Esophagus muscularis mucosa (tissue), 4 donors: ENCODE measurements at regions not wholly inside any gene's neighbourhood (a gene's known extent, or its start where the extent isn't known, plus 50 kb on each side); places are given as distances from the start of the nearest gene placed in this dataset.

Experiments used
- CTCF ChIP-seq, 3 experiments: fragments of 200-600 bp in 2 of 3; fragments of 450-650 bp in 1 of 3; sonication (generic) in 2 of 3; IDR thresholded peaks; one replicate each; pipeline ENCODE4 v1.5.1; 2017 to 2019; ENCODE audit warnings: antibody characterized with exemption in 3 of 3, mild to moderate bottlenecking in 2 of 3, moderate library complexity in 1 of 3
- EP300 ChIP-seq: sonication (generic); formaldehyde crosslinking; IDR thresholded peaks from one replicate; pipeline ENCODE4 v1.6.1; 2017; ENCODE audit warnings: antibody characterized with exemption
- POLR2A ChIP-seq: fragments of 450-650 bp; IDR thresholded peaks from one replicate; pipeline ENCODE4 v1.6.1; 2017; ENCODE audit warnings: antibody characterized with exemption, moderate library complexity, mild to moderate bottlenecking, low read depth
- POLR2AphosphoS5 ChIP-seq, 2 donors: sonication (generic); formaldehyde crosslinking; IDR thresholded peaks; one replicate each; pipeline ENCODE4 v1.6.1; 2017; ENCODE audit warnings: antibody characterized with exemption in 2 of 2

- TF ChIP-seq CTCF (IDR thresholded peaks at IDR 0.05): no peak
- no peak for TF ChIP-seq EP300
- TF ChIP-seq POLR2A: no peak
- TF ChIP-seq POLR2AphosphoS5 (IDR thresholded peaks at IDR 0.05): no peak
Measured at GRCh38 chr20:40957265-40957760, 71.3 kb upstream of the TOP1 start.
